ENCODE measurements at regions not wholly inside any gene's neighbourhood (a gene's known extent, or its start where the extent isn't known, plus 50 kb on each side); places are given as distances from the start of the nearest gene placed in this dataset.

- Mint-ChIP-seq H3K4me3 (no peak overlapping the region), H3K9me3 (peaks cover 0 to 3% (median 0%) of the 10 kb centered on the region in 7 donors), H3K4me1 (no peaks in the 10 kb centered on the region), H3K27ac (no peak overlapping the region), H3K36me3 (no peaks in the 10 kb centered on the region), H3K27me3 (no peaks in the 10 kb centered on the region)
- DNase-seq (no peak), ATAC-seq (ENCODE audit: low read depth in 2 of 2) (no peak)
Observed at GRCh38 chr5:67536866-67537265, 340.3 kb upstream of the CD180 start.

DNA sequence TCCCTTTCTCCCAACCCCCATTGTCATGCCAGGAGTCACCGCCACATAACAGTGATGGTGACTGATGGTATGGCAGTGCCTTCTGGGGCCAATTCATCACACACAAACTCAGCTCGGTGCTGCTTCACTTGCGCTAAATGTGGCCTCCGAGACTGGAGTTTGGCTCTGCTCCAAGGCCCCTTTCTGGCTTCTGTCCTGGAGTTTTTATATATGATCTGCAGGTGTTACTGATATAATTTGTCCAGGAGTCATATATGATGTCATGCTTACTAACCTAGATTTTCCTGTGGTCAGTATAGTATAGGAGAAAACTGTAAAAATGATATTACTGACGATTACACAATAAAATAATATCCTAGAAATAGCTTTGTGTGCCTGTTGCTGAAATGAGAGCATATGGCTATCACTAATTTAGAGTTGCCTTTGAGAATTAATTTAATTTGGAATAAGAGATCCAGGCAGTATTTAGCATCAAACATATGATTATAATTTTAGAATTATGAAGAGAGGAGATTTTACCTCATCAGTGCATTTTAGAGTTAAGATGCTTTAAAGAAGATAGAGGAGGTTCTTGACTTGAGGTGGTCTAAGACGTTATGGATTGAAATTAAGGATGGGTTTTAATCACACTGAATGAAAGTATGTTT is 334.1 kb upstream of the CD180 start:
- no peaks in the 10 kb centered on the region for H3K27me3 Mint-ChIP-seq
- H3K9me3 Mint-ChIP-seq: peaks cover 0 to 17% (median 12%) of the 10 kb centered on the region in 7 donors
- H3K4me3 Mint-ChIP-seq: no peak overlapping the region
- H3K36me3 Mint-ChIP-seq: peaks cover 0 to 4% of the 10 kb centered on the region in 2 donors
- H3K27ac Mint-ChIP-seq: no peak overlapping the region
- no peak for DNase-seq
- H3K4me1 Mint-ChIP-seq: peaks cover 9 to 19% (median 9%) of the 10 kb centered on the region in 3 donors
- ATAC-seq (ENCODE audit: low read depth in 2 of 2): no peak

DNA sequence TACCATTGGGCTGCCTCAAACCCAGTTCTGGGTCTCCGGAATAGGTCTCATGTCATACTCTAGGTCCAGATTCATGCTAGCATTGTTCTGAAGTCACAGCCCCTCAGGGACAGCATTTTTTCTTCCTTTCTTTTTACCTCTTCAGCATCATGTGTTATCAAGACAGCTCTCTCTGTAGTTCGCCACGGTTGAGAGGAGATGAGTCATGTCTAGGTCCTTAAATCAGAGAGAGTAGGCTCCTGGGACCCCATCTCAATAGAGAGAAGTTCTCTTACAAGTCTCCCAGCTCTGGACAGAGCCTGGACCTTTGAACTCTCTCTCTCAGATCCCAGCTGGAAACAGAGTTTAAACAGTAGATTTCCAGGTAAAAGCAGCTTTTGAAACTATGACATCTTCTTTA is 332.4 kb upstream of the CD180 start:
- Mint-ChIP-seq H3K9me3 (peaks cover 0 to 26% (median 14%) of the 10 kb centered on the region in 7 donors), H3K4me3 (no peak overlapping the region), H3K27ac (peak overlapping the region in 2 of 6 donors; percentile 24), H3K36me3 (peaks cover 0 to 4% of the 10 kb centered on the region in 2 donors), H3K27me3 (no peaks in the 10 kb centered on the region), H3K4me1 (peaks cover 9 to 19% (median 9%) of the 10 kb centered on the region in 3 donors)
- DNase-seq: no peak
- ATAC-seq (ENCODE audit: low read depth in 2 of 2): peak; percentile 56 to 86

GRCh38 chr5:67526793-67527192 is 330.2 kb upstream of the CD180 start:
- Mint-ChIP-seq H3K9me3 (peaks cover 0 to 26% (median 14%) of the 10 kb centered on the region in 7 donors), H3K36me3 (peaks cover 0 to 4% of the 10 kb centered on the region in 2 donors), H3K4me3 (no peak overlapping the region), H3K27ac (peak overlapping the region in 3 of 6 donors; percentile 69 to 81 (median 79)), H3K4me1 (peaks cover 9 to 19% (median 9%) of the 10 kb centered on the region in 3 donors), H3K27me3 (no peaks in the 10 kb centered on the region)
- DNase-seq (no peak), ATAC-seq (ENCODE audit: low read depth in 2 of 2) (no peak)

- ATAC-seq (ENCODE audit: low read depth in 2 of 2) (no peak), DNase-seq (no peak)
- H3K36me3 Mint-ChIP-seq: no peaks in the 10 kb centered on the region
- peaks cover 0 to 6% (median 1%) of the 10 kb centered on the region in 7 donors for H3K9me3 Mint-ChIP-seq
- H3K27ac Mint-ChIP-seq: no peak overlapping the region
- no peaks in the 10 kb centered on the region for H3K27me3 Mint-ChIP-seq
- H3K4me3 Mint-ChIP-seq: no peak overlapping the region
- H3K4me1 Mint-ChIP-seq: no peaks in the 10 kb centered on the region
Observed at GRCh38 chr5:67520161-67520908, 323.7 kb upstream of the CD180 start.

DNA sequence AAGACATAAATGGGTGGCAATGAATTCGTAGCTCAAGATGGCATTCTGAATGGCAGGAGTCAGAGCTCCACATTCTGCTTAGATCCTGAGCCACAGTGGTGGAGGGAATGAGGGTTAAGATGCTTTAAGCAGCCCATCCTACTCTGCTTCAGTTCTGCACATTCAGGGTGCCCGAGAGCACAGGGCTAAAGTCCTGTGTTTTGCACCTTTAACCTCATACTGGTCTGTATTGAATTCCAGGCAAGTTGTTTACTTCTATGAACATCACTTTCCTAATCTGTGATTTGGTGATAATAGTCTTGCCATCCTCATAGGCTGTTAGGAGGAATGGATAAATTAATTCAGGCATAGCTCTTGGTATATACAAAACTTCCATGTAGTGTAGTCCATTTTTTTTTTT is 321.6 kb upstream of the CD180 start:
- no peak overlapping the region for H3K4me3 Mint-ChIP-seq
- H3K4me1 Mint-ChIP-seq: no peaks in the 10 kb centered on the region
- DNase-seq (no peak), ATAC-seq (ENCODE audit: low read depth in 2 of 2) (no peak)
- no peaks in the 10 kb centered on the region for H3K9me3 Mint-ChIP-seq
- H3K27me3 Mint-ChIP-seq: no peaks in the 10 kb centered on the region
- no peak overlapping the region for H3K27ac Mint-ChIP-seq
- H3K36me3 Mint-ChIP-seq: no peaks in the 10 kb centered on the region

DNA sequence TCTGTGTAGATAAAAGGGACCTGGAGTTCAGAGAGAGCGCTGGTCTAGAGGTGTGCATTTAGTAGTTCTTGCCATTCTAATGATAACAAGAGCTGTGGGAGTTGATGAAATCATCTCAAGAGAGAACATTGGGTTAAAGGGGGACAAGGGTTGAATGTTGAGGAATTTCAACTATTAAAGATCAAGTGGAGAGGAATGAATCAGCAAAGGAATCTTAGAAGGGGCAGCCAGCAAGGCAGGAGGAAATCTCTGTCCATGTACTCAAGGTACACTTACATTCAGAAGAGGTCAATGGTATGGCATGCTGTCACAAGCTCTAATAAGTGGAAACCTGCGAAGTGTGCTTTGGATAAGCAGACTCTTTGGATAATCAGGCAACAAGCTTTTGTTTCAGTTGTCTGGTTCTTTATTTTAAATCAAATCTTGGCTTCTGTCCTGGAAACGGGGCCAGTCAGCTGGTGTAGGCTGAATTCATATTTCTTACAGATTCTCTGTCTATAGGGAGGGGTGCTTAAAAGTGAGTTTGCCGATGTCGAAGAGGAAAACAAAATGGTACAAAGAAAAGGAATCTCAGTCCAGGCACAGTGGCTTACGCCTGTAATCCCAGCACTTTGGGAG is 320.5 kb upstream of the CD180 start:
- Mint-ChIP-seq H3K9me3 (no peaks in the 10 kb centered on the region), H3K4me3 (no peak overlapping the region), H3K27me3 (no peaks in the 10 kb centered on the region), H3K36me3 (no peaks in the 10 kb centered on the region), H3K27ac (no peak overlapping the region), H3K4me1 (no peaks in the 10 kb centered on the region)
- DNase-seq (no peak), ATAC-seq (ENCODE audit: low read depth in 2 of 2) (no peak)

DNA sequence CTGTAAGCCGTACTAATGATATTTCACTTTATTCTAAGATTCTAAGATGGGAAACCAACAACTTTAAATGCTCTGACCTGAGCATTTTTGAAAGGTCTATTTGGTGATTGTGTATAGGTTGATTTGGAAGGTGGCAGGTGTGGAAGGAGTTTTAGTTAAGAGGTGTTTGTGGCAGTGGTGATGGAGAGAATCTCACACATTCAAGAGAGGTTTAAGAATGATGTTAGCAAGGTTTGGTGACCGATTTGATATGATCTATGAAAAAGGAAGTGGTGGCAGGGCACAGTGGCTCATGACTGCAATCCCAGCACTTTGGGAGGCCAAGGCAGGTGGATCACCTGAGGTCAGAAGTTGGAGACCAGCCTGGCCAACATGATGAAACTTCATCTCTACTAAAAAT is 319.2 kb upstream of the CD180 start:
- Mint-ChIP-seq H3K27ac (no peak overlapping the region), H3K4me3 (no peak overlapping the region), H3K9me3 (no peaks in the 10 kb centered on the region), H3K36me3 (no peaks in the 10 kb centered on the region), H3K27me3 (no peaks in the 10 kb centered on the region), H3K4me1 (no peaks in the 10 kb centered on the region)
- ATAC-seq (ENCODE audit: low read depth in 2 of 2) (no peak), DNase-seq (no peak)

GRCh38 chr5:67515020-67515689 is 318.6 kb upstream of the CD180 start:
- no peaks in the 10 kb centered on the region for H3K27me3 Mint-ChIP-seq
- no peak for DNase-seq
- H3K4me3 Mint-ChIP-seq: no peak overlapping the region
- H3K27ac Mint-ChIP-seq: no peak overlapping the region
- no peak for ATAC-seq (ENCODE audit: low read depth in 2 of 2)
- H3K9me3 Mint-ChIP-seq: no peaks in the 10 kb centered on the region
- H3K4me1 Mint-ChIP-seq: no peaks in the 10 kb centered on the region
- H3K36me3 Mint-ChIP-seq: no peaks in the 10 kb centered on the region

DNA sequence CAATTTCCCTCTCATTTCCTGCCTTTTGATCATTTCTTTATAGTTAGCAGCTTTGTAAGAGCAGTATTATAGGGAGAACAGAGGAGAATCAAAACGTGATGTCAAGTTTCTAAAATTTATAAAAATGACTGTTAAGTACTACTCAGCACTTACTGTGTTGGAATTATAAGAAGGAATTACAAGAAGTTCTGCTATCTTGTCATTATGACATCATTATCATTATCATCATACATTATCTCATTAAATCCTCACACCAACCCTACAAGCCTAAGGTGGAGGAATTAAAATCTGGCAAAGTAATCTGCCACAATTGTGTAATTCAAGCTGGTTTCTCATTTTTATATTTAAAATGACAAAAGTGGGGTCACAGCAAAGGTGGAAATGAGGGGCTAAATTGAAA is 316.2 kb upstream of the CD180 start:
- Mint-ChIP-seq H3K27ac (no peak overlapping the region), H3K4me1 (no peaks in the 10 kb centered on the region), H3K9me3 (peaks cover 0 to 3% (median 0%) of the 10 kb centered on the region in 7 donors), H3K36me3 (no peaks in the 10 kb centered on the region), H3K27me3 (no peaks in the 10 kb centered on the region), H3K4me3 (no peak overlapping the region)
- no peak for DNase-seq
- no peak for ATAC-seq (ENCODE audit: low read depth in 2 of 2)

- no peak for DNase-seq
- H3K36me3 Mint-ChIP-seq: no peaks in the 10 kb centered on the region
- H3K9me3 Mint-ChIP-seq: peaks cover 0 to 3% (median 0%) of the 10 kb centered on the region in 7 donors
- H3K4me1 Mint-ChIP-seq: no peaks in the 10 kb centered on the region
- no peak for ATAC-seq (ENCODE audit: low read depth in 2 of 2)
- no peaks in the 10 kb centered on the region for H3K27me3 Mint-ChIP-seq
- H3K4me3 Mint-ChIP-seq: no peak overlapping the region
- H3K27ac Mint-ChIP-seq: no peak overlapping the region
Observed at GRCh38 chr5:67511911-67512310, 315.3 kb upstream of the CD180 start.

GRCh38 chr5:67510204-67510603 is 313.6 kb upstream of the CD180 start:
- H3K27ac Mint-ChIP-seq: no peak overlapping the region
- H3K9me3 Mint-ChIP-seq: peaks cover 0 to 3% (median 0%) of the 10 kb centered on the region in 7 donors
- DNase-seq (no peak), ATAC-seq (ENCODE audit: low read depth in 2 of 2) (no peak)
- H3K4me3 Mint-ChIP-seq: no peak overlapping the region
- H3K27me3 Mint-ChIP-seq: no peaks in the 10 kb centered on the region
- no peaks in the 10 kb centered on the region for H3K36me3 Mint-ChIP-seq
- no peaks in the 10 kb centered on the region for H3K4me1 Mint-ChIP-seq

GRCh38 chr5:67509402-67510186 is 313.0 kb upstream of the CD180 start:
- H3K27ac Mint-ChIP-seq: peak overlapping the region in 1 of 6 donors; percentile 67
- ATAC-seq (ENCODE audit: low read depth in 2 of 2): no peak
- peaks cover 0 to 3% (median 0%) of the 10 kb centered on the region in 7 donors for H3K9me3 Mint-ChIP-seq
- H3K36me3 Mint-ChIP-seq: no peaks in the 10 kb centered on the region
- H3K27me3 Mint-ChIP-seq: no peaks in the 10 kb centered on the region
- H3K4me1 Mint-ChIP-seq: no peaks in the 10 kb centered on the region
- no peak overlapping the region for H3K4me3 Mint-ChIP-seq
- no peak for DNase-seq

Data from naive B cell (primary cell).